B cell (primary cell): ENCODE measurements at regions not wholly inside any gene's neighbourhood (a gene's known extent, or its start where the extent isn't known, plus 50 kb on each side); places are given as distances from the start of the nearest gene placed in this dataset.
"Not testable (repeated sequence)": the region's sequence is repeated elsewhere in the genome, so short reads cannot be mapped to it uniquely, and the experiment has no call there.

Source experiments
- ATAC-seq: fragments of 200-7000 bp; cut with Tn5 transposase; one replicate; pipeline ENCODE4 v1.10.0; 2021; ENCODE audit warnings: low read depth, mild to moderate bottlenecking, moderate number of reproducible peaks, moderate library complexity
- CTCF ChIA-PET: fragments of 350-600 bp; sonication (Branson Sonifier 250); formaldehyde crosslinking; loops from one replicate; lab custom pipeline; 2021; ENCODE audit warnings: antibody characterized with exemption, inconsistent platforms; lab: Charles Lee
- POLR2A ChIA-PET: fragments of 350-600 bp; sonication (Branson Sonifier 250); formaldehyde crosslinking; loops from one replicate; lab custom pipeline; 2021; ENCODE audit warnings: antibody characterized with exemption; lab: Charles Lee
- DNase-seq: peaks from one replicate; pipeline ENCODE4 v3.0.0; 2013
- H2AFZ ChIP-seq: 2 replicates; pipeline ENCODE4 v1.6.1; 2012; ENCODE audit warnings: mild to moderate bottlenecking, low read depth, low read length; ENCODE audit not compliant: insufficient read depth, poor library complexity, severe bottlenecking
- H3K27ac ChIP-seq, 2 donors: 1 replicate in 1 of 2; 2 replicates in 1 of 2; pipeline ENCODE4 v1.5.1; 2012 to 2013; ENCODE audit warnings: low read length in 2 of 2, mild to moderate bottlenecking in 2 of 2, moderate library complexity in 1 of 2
- H3K27me3 ChIP-seq, 4 experiments: fragments of 200-600 bp in 1 of 4; sonication (generic) in 1 of 4; replicated peaks in 1 of 4; 1 replicate in 2 of 4; 2 replicates in 2 of 4; pipeline versions ENCODE4 v1.6.1 to v1.7.0; 2013 to 2016; ENCODE audit warnings: low read length in 3 of 4, mild to moderate bottlenecking in 2 of 4, mixed read lengths in 1 of 4, moderate library complexity in 1 of 4; ENCODE audit not compliant: insufficient read depth in 4 of 4, control insufficient read depth in 3 of 4; ENCODE audit errors: control extremely low read depth in 1 of 4
- H3K36me3 ChIP-seq, 2 experiments: replicated peaks in 1 of 2; 1 replicate in 1 of 2; 2 replicates in 1 of 2; pipeline versions ENCODE4 v1.6.1 to v1.7.1; 2013; ENCODE audit warnings: low read length in 1 of 2; ENCODE audit not compliant: insufficient read depth in 2 of 2, control insufficient read depth in 1 of 2; ENCODE audit errors: control extremely low read depth in 1 of 2, extremely low read depth in 1 of 2
- H3K4me1 ChIP-seq, 2 donors: fragments of 200-600 bp in 1 of 2; sonication (generic) in 1 of 2; 1 replicate in 1 of 2; 2 replicates in 1 of 2; pipeline versions ENCODE4 v1.5.1 to v1.6.1; 2013 to 2017; ENCODE audit warnings: low read length in 2 of 2; ENCODE audit not compliant: control insufficient read depth in 2 of 2, insufficient read depth in 2 of 2
- H3K4me2 ChIP-seq: replicated peaks from 2 replicates; pipeline ENCODE3; 2012; ENCODE audit warnings: mild to moderate bottlenecking, low read depth, low read length; ENCODE audit not compliant: poor library complexity, severe bottlenecking
- H3K4me3 ChIP-seq, 5 experiments: fragments of 200-600 bp in 1 of 5; sonication (generic) in 1 of 5; 1 replicate in 3 of 5; 2 replicates in 2 of 5; pipeline versions ENCODE4 v1.5.1 to v1.7.0; 2011 to 2016; ENCODE audit warnings: low read length in 4 of 5, mild to moderate bottlenecking in 4 of 5, low read depth in 2 of 5, control low read depth in 1 of 5, moderate library complexity in 1 of 5; ENCODE audit not compliant: insufficient read depth in 1 of 5; ENCODE audit errors: control extremely low read depth in 1 of 5, extremely low read depth in 1 of 5
- H3K79me2 ChIP-seq: fragments of 200-600 bp; sonication (generic); one replicate; pipeline ENCODE4 v1.6.0; 2016; ENCODE audit warnings: low read length; ENCODE audit not compliant: control insufficient read depth, insufficient read depth
- H3K9ac ChIP-seq: fragments of 200-600 bp; sonication (generic); 2 replicates; pipeline ENCODE4 v1.6.1; 2017; ENCODE audit warnings: mild to moderate bottlenecking, low read length, moderate library complexity
- H3K9me3 ChIP-seq, 3 donors: one replicate each; pipeline versions ENCODE4 v1.6.1 to v1.7.1; 2013; ENCODE audit warnings: low read length in 2 of 3; ENCODE audit not compliant: control insufficient read depth in 2 of 3, insufficient read depth in 1 of 3; ENCODE audit errors: control extremely low read depth in 1 of 3
- H4K20me1 ChIP-seq: 2 replicates; pipeline ENCODE4 v1.6.0; 2012; ENCODE audit warnings: mild to moderate bottlenecking, low read length; ENCODE audit not compliant: insufficient read depth, control insufficient read depth, poor library complexity, severe bottlenecking
- H3K27ac Mint-ChIP-seq: one replicate; pipeline ENCODE4 v1.8.0; 2021; ENCODE audit warnings: mixed read lengths
- H3K27me3 Mint-ChIP-seq: one replicate; pipeline ENCODE4 v1.8.0; 2021; ENCODE audit warnings: mixed read lengths
- H3K4me1 Mint-ChIP-seq: one replicate; pipeline ENCODE4 v1.8.0; 2021; ENCODE audit warnings: mixed read lengths
- H3K4me3 Mint-ChIP-seq: one replicate; pipeline ENCODE4 v1.8.0; 2021; ENCODE audit warnings: mixed read lengths
- H3K9me3 Mint-ChIP-seq: one replicate; pipeline ENCODE4 v1.8.0; 2022; ENCODE audit warnings: mixed read lengths; ENCODE audit not compliant: insufficient read depth
- CTCF ChIP-seq: fragments of 200-600 bp; IDR thresholded peaks from one replicate; pipeline ENCODE4 v1.8.0; 2022; ENCODE audit warnings: antibody characterized with exemption, mild to moderate bottlenecking
- EZH2 ChIP-seq: IDR thresholded peaks from 2 replicates; pipeline ENCODE4 v1.6.1; 2012; ENCODE audit warnings: borderline replicate concordance, low read depth, mild to moderate bottlenecking, moderate library complexity, low read length; ENCODE audit not compliant: insufficient read depth, poor library complexity, severe bottlenecking
- WGBS: methylation state at CpG from one replicate; pipeline ENCODE4 v1.1.5; 2013; ENCODE audit warnings: missing lambda C conversion rate; ENCODE audit not compliant: insufficient coverage; 5-methylcytosine and 5-hydroxymethylcytosine counted together
- intact Hi-C: fragments of 100-400 bp; cut with micrococcal nuclease; formaldehyde crosslinking; loops from one replicate; pipeline ENCODE4 v1.10.0; 2022

- H3K4me2 ChIP-seq, H3K4me3 ChIP-seq, H3K4me1 Mint-ChIP-seq, H2AFZ ChIP-seq, H3K36me3 ChIP-seq, CTCF ChIA-PET, H3K4me1 ChIP-seq, H3K9me3 Mint-ChIP-seq, H3K27me3 ChIP-seq, H3K79me2 ChIP-seq, H3K27ac ChIP-seq, H3K27me3 Mint-ChIP-seq, H3K4me3 Mint-ChIP-seq, H3K27ac Mint-ChIP-seq, H3K9ac ChIP-seq, intact Hi-C loops, DNase-seq, ATAC-seq, POLR2A ChIA-PET, H4K20me1 ChIP-seq: not testable (repeated sequence)
- H3K9me3 ChIP-seq, result peaks cover 0 to 39% (median 0%) of the 10 kb centered on the region in 3 donors
- WGBS, result 91% methylated on average over 7 of the region's 11 CpGs
Measured at GRCh38 chr13:19072956-19073706, 108.5 kb downstream of the TUBA3C start.

GRCh38 chr13:19072543-19072942 lies 109.1 kb downstream of the TUBA3C start:
- ChIA-PET POLR2A (no interaction called here), CTCF (no interaction called here)
- no peaks in the 10 kb centered on the region for H3K27me3 Mint-ChIP-seq
- Histone ChIP-seq H3K9ac (no peak overlapping the region), H3K27me3 (no peaks in the 10 kb centered on the region), H3K9me3 (peaks cover 0 to 39% (median 0%) of the 10 kb centered on the region in 3 donors), H4K20me1 (no peaks in the 10 kb centered on the region), H2AFZ (no peak overlapping the region), H3K4me1 (no peaks in the 10 kb centered on the region), H3K27ac (no peak overlapping the region), H3K4me3 (no peak overlapping the region), H3K79me2 (no peaks in the 10 kb centered on the region), H3K36me3 (no peaks in the 10 kb centered on the region), H3K4me2 (no peak overlapping the region)
- DNase-seq, result no peak
- no peak for TF ChIP-seq CTCF
- TF ChIP-seq EZH2, result no peak
- no peak overlapping the region for H3K4me3 Mint-ChIP-seq
- intact Hi-C loops, result no loop called here
- ATAC-seq, result no peak
- H3K9me3 Mint-ChIP-seq, result peaks cover 4% of the 10 kb centered on the region
- H3K4me1 Mint-ChIP-seq, result no peaks in the 10 kb centered on the region
- WGBS, result 95% methylated on average over 3 of the region's 4 CpGs
- H3K27ac Mint-ChIP-seq, result no peak overlapping the region
